Lower lobe of right lung (tissue), 2 donors: ENCODE measurements at regions not wholly inside any gene's neighbourhood (a gene's known extent, or its start where the extent isn't known, plus 50 kb on each side); places are given as distances from the start of the nearest gene placed in this dataset.

Experiments used
- ATAC-seq, 2 donors: fragments of 200-7000 bp; cut with Tn5 transposase; one replicate each; pipeline ENCODE4 v1.9.1; 2020 to 2022; ENCODE audit warnings: mild to moderate bottlenecking in 2 of 2, moderate library complexity in 2 of 2
- DNase-seq: peaks from one replicate; pipeline ENCODE4 v3.0.0-alpha.2; 2020
- H3K27ac ChIP-seq: fragments of 200-600 bp; one replicate; pipeline ENCODE4 v1.8.0; 2022
- H3K27me3 ChIP-seq: fragments of 200-600 bp; one replicate; pipeline ENCODE4 v1.8.0; 2022; ENCODE audit warnings: low read depth
- H3K36me3 ChIP-seq: fragments of 200-600 bp; one replicate; pipeline ENCODE4 v1.8.0; 2022; ENCODE audit warnings: mild to moderate bottlenecking
- H3K4me1 ChIP-seq: fragments of 200-600 bp; one replicate; pipeline ENCODE4 v1.8.0; 2022
- H3K4me3 ChIP-seq: fragments of 200-600 bp; one replicate; pipeline ENCODE4 v1.8.0; 2022; ENCODE audit warnings: mild to moderate bottlenecking
- H3K9me3 ChIP-seq: fragments of 200-600 bp; one replicate; pipeline ENCODE4 v1.8.0; 2022
- CTCF ChIP-seq: fragments of 200-600 bp; IDR thresholded peaks from one replicate; pipeline ENCODE4 v1.8.0; 2022; ENCODE audit warnings: antibody characterized with exemption, mild to moderate bottlenecking
- intact Hi-C: fragments of 100-400 bp; cut with DNase I; formaldehyde crosslinking; loops from one replicate; pipeline ENCODE4 v1.11.0; 2022
- donor health status: DM: no; HTN: yes; CAD: no; lungs with severe emphysema.

GRCh38 chr2:145352484-145352883 lies 832.6 kb upstream of the ZEB2 start:
- no peak for ATAC-seq
- H3K4me1 ChIP-seq = no peaks in the 10 kb centered on the region
- TF ChIP-seq CTCF = no peak
- intact Hi-C loops = no loop called here
- H3K4me3 ChIP-seq = no peak overlapping the region
- no peaks in the 10 kb centered on the region for H3K27me3 ChIP-seq
- no peaks in the 10 kb centered on the region for H3K9me3 ChIP-seq
- DNase-seq = no peak
- no peak overlapping the region for H3K27ac ChIP-seq
- H3K36me3 ChIP-seq = no peaks in the 10 kb centered on the region

- Histone ChIP-seq H3K9me3 (no peaks in the 10 kb centered on the region), H3K4me3 (no peak overlapping the region), H3K4me1 (no peaks in the 10 kb centered on the region), H3K27me3 (no peaks in the 10 kb centered on the region), H3K36me3 (no peaks in the 10 kb centered on the region), H3K27ac (no peak overlapping the region)
- intact Hi-C loops = no loop called here
- ATAC-seq (no peak), DNase-seq (no peak)
- TF ChIP-seq CTCF = no peak
Observed at GRCh38 chr2:145351864-145352425, 832.0 kb upstream of the ZEB2 start.

GRCh38 chr2:145350011-145350410 lies 830.1 kb upstream of the ZEB2 start:
- no peaks in the 10 kb centered on the region for H3K36me3 ChIP-seq
- no peaks in the 10 kb centered on the region for H3K9me3 ChIP-seq
- ATAC-seq = no peak
- H3K27ac ChIP-seq = no peak overlapping the region
- intact Hi-C loops = no loop called here
- no peak for DNase-seq
- TF ChIP-seq CTCF = no peak
- H3K27me3 ChIP-seq = no peaks in the 10 kb centered on the region
- no peaks in the 10 kb centered on the region for H3K4me1 ChIP-seq
- no peak overlapping the region for H3K4me3 ChIP-seq

GRCh38 chr2:145344076-145344724 lies 824.3 kb upstream of the ZEB2 start:
- no peaks in the 10 kb centered on the region for H3K36me3 ChIP-seq
- intact Hi-C loops = no loop called here
- no peak overlapping the region for H3K4me3 ChIP-seq
- TF ChIP-seq CTCF = no peak
- ATAC-seq (no peak), DNase-seq (no peak)
- H3K4me1 ChIP-seq = no peaks in the 10 kb centered on the region
- no peaks in the 10 kb centered on the region for H3K9me3 ChIP-seq
- H3K27me3 ChIP-seq = no peaks in the 10 kb centered on the region
- no peak overlapping the region for H3K27ac ChIP-seq

- ATAC-seq (no peak), DNase-seq (no peak)
- no peak for TF ChIP-seq CTCF
- H3K36me3 ChIP-seq = no peaks in the 10 kb centered on the region
- H3K27me3 ChIP-seq = no peaks in the 10 kb centered on the region
- no peaks in the 10 kb centered on the region for H3K9me3 ChIP-seq
- H3K4me3 ChIP-seq = no peak overlapping the region
- no peak overlapping the region for H3K27ac ChIP-seq
- intact Hi-C loops = no loop called here
- no peaks in the 10 kb centered on the region for H3K4me1 ChIP-seq
Observed at GRCh38 chr2:145343287-145343686, 823.4 kb upstream of the ZEB2 start.
